GM23338 (cell line): ENCODE measurements at regions not wholly inside any gene's neighbourhood (a gene's known extent, or its start where the extent isn't known, plus 50 kb on each side); places are given as distances from the start of the nearest gene placed in this dataset.
"Not testable (repeated sequence)": the region's sequence is repeated elsewhere in the genome, so short reads cannot be mapped to it uniquely, and the experiment has no call there.

Experiments
- ATAC-seq: fragments of 200-7000 bp; cut with Tn5 transposase; 3 replicates; pipeline ENCODE4 v1.9.1; 2020
- DNase-seq: peaks from one replicate; pipeline ENCODE4 v3.0.0-alpha.2; 2015; ENCODE audit warnings: low spot score
- H2AFZ ChIP-seq: fragments of 200-600 bp; sonication (generic); 2 replicates; pipeline ENCODE4 v1.8.0; 2016; ENCODE audit warnings: antibody characterized with exemption, mild to moderate bottlenecking, moderate library complexity
- H3F3A ChIP-seq: fragments of 200-600 bp; sonication (generic); replicated peaks from 2 replicates; pipeline ENCODE4 v1.8.0; 2017; ENCODE audit warnings: antibody characterized with exemption, mixed run types, low read depth
- H3K27ac ChIP-seq: fragments of 200-600 bp; sonication (generic); 2 replicates; pipeline ENCODE4 v1.6.1; 2016; ENCODE audit warnings: low read depth
- H3K27me3 ChIP-seq: fragments of 200-600 bp; sonication (generic); 2 replicates; pipeline ENCODE4 v1.8.0; 2016; ENCODE audit warnings: mild to moderate bottlenecking, mixed run types, moderate library complexity; ENCODE audit not compliant: insufficient read depth
- H3K36me3 ChIP-seq: fragments of 200-600 bp; sonication (generic); 2 replicates; pipeline ENCODE4 v1.8.0; 2016; ENCODE audit warnings: mild to moderate bottlenecking; ENCODE audit not compliant: insufficient read depth
- H3K4me1 ChIP-seq: fragments of 200-600 bp; sonication (generic); 2 replicates; pipeline ENCODE4 v1.8.0; 2016; ENCODE audit warnings: mild to moderate bottlenecking, moderate library complexity; ENCODE audit not compliant: insufficient read depth
- H3K4me2 ChIP-seq: fragments of 200-600 bp; sonication (generic); 2 replicates; pipeline ENCODE4 v1.7.1; 2017; ENCODE audit warnings: mixed run types
- H3K4me3 ChIP-seq: fragments of 200-600 bp; sonication (generic); 2 replicates; pipeline ENCODE4 v1.6.1; 2016; ENCODE audit warnings: mixed run types
- H3K79me2 ChIP-seq: fragments of 200-600 bp; sonication (generic); replicated peaks from 2 replicates; pipeline ENCODE4 v1.8.0; 2017; ENCODE audit warnings: mild to moderate bottlenecking; ENCODE audit not compliant: insufficient read depth
- H3K9me2 ChIP-seq: fragments of 200-600 bp; sonication (generic); 2 replicates; pipeline ENCODE4 v1.8.0; 2017; ENCODE audit not compliant: insufficient read depth
- H4K20me1 ChIP-seq: fragments of 200-600 bp; sonication (generic); replicated peaks from 2 replicates; pipeline ENCODE4 v1.8.0; 2017; ENCODE audit warnings: mild to moderate bottlenecking; ENCODE audit not compliant: insufficient read depth
- H3K27ac Mint-ChIP-seq: 2 replicates; pipeline ENCODE4 v1.8.0; 2020; ENCODE audit warnings: inconsistent platforms, mild to moderate bottlenecking, moderate library complexity, mixed read lengths
- H3K27me3 Mint-ChIP-seq: 3 replicates; pipeline ENCODE4 v1.8.0; 2022; ENCODE audit warnings: low read depth, mild to moderate bottlenecking, moderate library complexity, mixed read lengths, inconsistent platforms; ENCODE audit not compliant: insufficient read depth, poor library complexity
- H3K36me3 Mint-ChIP-seq: 3 replicates; pipeline ENCODE4 v1.8.0; 2021; ENCODE audit warnings: low read depth, mild to moderate bottlenecking, inconsistent platforms, moderate library complexity, mixed read lengths
- H3K4me1 Mint-ChIP-seq: 3 replicates; pipeline ENCODE4 v1.8.0; 2020; ENCODE audit warnings: mild to moderate bottlenecking, inconsistent platforms, mixed read lengths
- H3K4me3 Mint-ChIP-seq: 3 replicates; pipeline ENCODE4 v1.8.0; 2021; ENCODE audit warnings: moderate library complexity, mild to moderate bottlenecking, inconsistent platforms, mixed read lengths
- H3K9me3 Mint-ChIP-seq: 3 replicates; pipeline ENCODE4 v1.8.0; 2020; ENCODE audit warnings: moderate library complexity, mild to moderate bottlenecking, inconsistent platforms, mixed read lengths
- CREB1 ChIP-seq: fragments of 250-450 bp; sonication (Bioruptor Pico); IDR thresholded peaks from 2 replicates; pipeline ENCODE4 v1.5.0; 2020; ENCODE audit warnings: low read depth, mild to moderate bottlenecking, moderate library complexity
- CTCF ChIP-seq, 2 experiments: fragments of 200-600 bp in 1 of 2; sonication (generic) in 1 of 2; conservative IDR thresholded peaks; 2 replicates each; pipeline versions ENCODE4 v1.5.1 to v1.6.1; 2016 to 2017; ENCODE audit warnings: antibody characterized with exemption in 2 of 2, low read depth in 2 of 2, mild to moderate bottlenecking in 2 of 2, moderate library complexity in 1 of 2
- EZH2phosphoT487 ChIP-seq: fragments of 200-600 bp; sonication (generic); IDR thresholded peaks from one replicate; pipeline ENCODE4 v1.8.1; 2018; ENCODE audit warnings: antibody characterized with exemption; ENCODE audit not compliant: unreplicated experiment
- JUNB ChIP-seq: IDR thresholded peaks from one replicate; pipeline ENCODE4 v1.6.1; 2016; ENCODE audit warnings: antibody characterized with exemption; ENCODE audit not compliant: unreplicated experiment
- NANOG ChIP-seq: IDR thresholded peaks from 2 replicates; pipeline ENCODE4 v1.6.1; 2016; ENCODE audit warnings: antibody characterized with exemption, borderline replicate concordance
- REST ChIP-seq: IDR thresholded peaks from one replicate; pipeline ENCODE4 v1.6.1; 2018; ENCODE audit warnings: antibody characterized with exemption; ENCODE audit not compliant: unreplicated experiment
- ZNF331 ChIP-seq: fragments of 250-450 bp; sonication (Bioruptor Pico); IDR thresholded peaks from 2 replicates; pipeline ENCODE4 v1.5.0; 2020; ENCODE audit warnings: low read depth, mild to moderate bottlenecking, moderate library complexity

DNA sequence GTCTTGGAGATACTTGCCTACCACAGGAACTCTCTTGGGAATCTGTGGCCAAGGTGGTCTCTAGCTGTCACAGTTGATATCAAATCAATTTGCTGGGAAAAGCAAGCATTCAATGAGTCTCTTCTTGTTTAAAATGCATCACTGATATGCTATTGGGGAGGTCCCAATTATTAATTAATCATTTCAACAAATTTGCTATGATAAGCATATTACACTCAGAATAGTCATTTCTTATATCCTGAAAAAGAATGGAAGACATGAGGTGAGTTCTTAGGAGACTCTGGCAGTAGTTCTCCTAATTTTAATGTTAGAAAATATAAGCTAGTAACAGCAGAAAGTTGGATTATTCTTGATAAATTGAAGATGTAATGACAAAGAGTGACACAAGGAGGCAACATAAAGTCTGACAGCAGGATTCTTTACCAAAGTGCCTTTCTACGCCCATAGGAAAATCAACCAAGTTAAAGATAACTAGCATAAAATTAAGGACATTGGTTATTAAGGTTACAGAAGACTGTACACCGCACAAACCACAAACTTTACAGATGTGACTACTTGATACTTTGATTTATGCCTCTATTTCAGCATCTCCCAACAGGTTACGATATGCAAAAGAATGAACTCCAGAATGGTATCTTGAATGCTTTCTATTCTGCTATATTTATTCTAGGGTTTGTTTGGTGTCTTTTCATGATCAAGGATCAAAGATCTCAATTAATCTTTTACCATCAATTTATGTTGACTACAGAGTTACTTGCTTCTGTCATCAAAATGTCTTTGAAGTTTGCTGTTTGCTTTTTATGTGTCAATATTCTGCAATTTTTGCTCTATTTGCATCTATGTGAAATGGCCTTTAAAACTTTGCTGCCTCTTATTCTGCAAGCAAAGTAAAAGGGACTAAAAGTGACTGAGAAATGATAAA, 349.6 kb upstream of the CLEC14A start:
- DNase-seq = peak; percentile 36
- Mint-ChIP-seq H3K4me3 (no peak overlapping the region), H3K4me1 (peaks cover under 1% of the 10 kb centered on the region; the same call in 1 of the 3 replicates), H3K9me3 (peaks cover 4% of the 10 kb centered on the region; the same call in 2 of the 3 replicates), H3K36me3 (no peaks in the 10 kb centered on the region), H3K27me3 (no peaks in the 10 kb centered on the region), H3K27ac (no peak overlapping the region)
- Histone ChIP-seq H3K4me3 (no peak overlapping the region), H3K27me3 (no peaks in the 10 kb centered on the region), H3K79me2 (no peaks in the 10 kb centered on the region), H2AFZ (no peak overlapping the region), H3K9me2 (no peaks in the 10 kb centered on the region), H3F3A (no peaks in the 10 kb centered on the region), H3K36me3 (no peaks in the 10 kb centered on the region), H4K20me1 (no peaks in the 10 kb centered on the region), H3K4me2 (no peak overlapping the region), H3K4me1 (no peaks in the 10 kb centered on the region), H3K27ac (no peak overlapping the region)
- no peak for ATAC-seq
- TF ChIP-seq CTCF (conservative IDR thresholded peaks at IDR 0.05; ENCODE audit: low read depth in 2 of 2) (peak; percentile 52 to 54), ZNF331 (CRISPR knock-in tag) (no peak)

GRCh38 chr14:38600572-38600971, 344.7 kb upstream of the CLEC14A start:
- not testable (repeated sequence) for H3K9me2 ChIP-seq, H3K4me1 Mint-ChIP-seq, H3K27me3 Mint-ChIP-seq, H3K4me3 ChIP-seq, H3K79me2 ChIP-seq, H3F3A ChIP-seq, H3K36me3 ChIP-seq, H3K4me1 ChIP-seq, H3K27ac Mint-ChIP-seq, H3K9me3 Mint-ChIP-seq, H3K27ac ChIP-seq, H3K4me2 ChIP-seq, H3K36me3 Mint-ChIP-seq, H3K4me3 Mint-ChIP-seq, H4K20me1 ChIP-seq, H3K27me3 ChIP-seq, H2AFZ ChIP-seq
- ATAC-seq (peak; percentile 40; the same call in 1 of the 3 replicates), DNase-seq (peak; percentile 48)
- TF ChIP-seq CTCF (conservative IDR thresholded peaks at IDR 0.05; ENCODE audit: low read depth in 2 of 2) = peak; percentile 62 to 68

DNA sequence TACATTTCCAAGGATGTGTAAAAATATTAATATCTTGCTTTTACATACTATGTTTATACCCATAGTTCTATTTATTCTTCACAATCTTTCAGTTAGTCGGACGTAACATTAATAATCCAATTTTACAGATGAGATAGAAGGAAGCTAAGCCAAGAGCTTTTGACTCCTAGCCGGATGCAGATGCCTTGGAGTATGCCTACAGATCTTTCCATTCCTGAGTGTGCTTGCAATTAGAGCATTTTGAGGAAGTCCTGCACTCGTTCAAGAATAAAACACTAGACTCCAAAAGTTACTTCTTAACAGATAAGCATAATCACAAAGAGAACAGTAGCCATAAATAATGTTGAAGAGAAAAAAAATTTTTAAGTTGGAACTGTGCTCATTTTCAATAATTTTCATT, 337.6 kb upstream of the CLEC14A start:
- H3K4me2 ChIP-seq = no peak overlapping the region
- no peak overlapping the region for H3K4me3 ChIP-seq
- H3K9me2 ChIP-seq = peaks cover 3% of the 10 kb centered on the region; the same call in 1 of the 2 replicates
- no peak overlapping the region for H3K4me3 Mint-ChIP-seq
- H3F3A ChIP-seq = no peaks in the 10 kb centered on the region
- no peaks in the 10 kb centered on the region for H3K36me3 ChIP-seq
- no peaks in the 10 kb centered on the region for H3K79me2 ChIP-seq
- H3K4me1 Mint-ChIP-seq = no peaks in the 10 kb centered on the region
- no peak overlapping the region for H3K27ac Mint-ChIP-seq
- H3K36me3 Mint-ChIP-seq = no peaks in the 10 kb centered on the region
- DNase-seq (no peak), ATAC-seq (no peak)
- peaks cover 5% of the 10 kb centered on the region for H3K27me3 Mint-ChIP-seq
- no peaks in the 10 kb centered on the region for H3K4me1 ChIP-seq
- no peaks in the 10 kb centered on the region for H4K20me1 ChIP-seq
- no peaks in the 10 kb centered on the region for H3K27me3 ChIP-seq
- H3K27ac ChIP-seq = no peak overlapping the region
- no peak overlapping the region for H2AFZ ChIP-seq
- H3K9me3 Mint-ChIP-seq = no peaks in the 10 kb centered on the region; the same call in 2 of the 3 replicates
- TF ChIP-seq REST (no peak), ZNF331 (CRISPR knock-in tag) (no peak), CREB1 (no peak), CTCF (conservative IDR thresholded peaks at IDR 0.05; ENCODE audit: low read depth in 2 of 2) (no peak), EZH2phosphoT487 (no peak), JUNB (no peak), NANOG (no peak)
